ENCODE measurements at regions not wholly inside any gene's neighbourhood (a gene's known extent, or its start where the extent isn't known, plus 50 kb on each side); places are given as distances from the start of the nearest gene placed in this dataset.

- no peak for TF ChIP-seq ZNF274 (IDR thresholded peaks at IDR 0.05; ENCODE audit: low read depth, low read length)
- TF ChIP-seq YY1 (IDR thresholded peaks at IDR 0.05; ENCODE audit: insufficient read depth, insufficient read length), result no peak
- no peak for TF ChIP-seq SUZ12 (IDR thresholded peaks at IDR 0.05; ENCODE audit: extremely low read depth, insufficient read depth, insufficient read length)
Measured at GRCh38 chr12:34198924-34199323, 176.6 kb downstream of the ALG10 start.
